ENCODE measurements at regions not wholly inside any gene's neighbourhood (a gene's known extent, or its start where the extent isn't known, plus 50 kb on each side); places are given as distances from the start of the nearest gene placed in this dataset.

DNA sequence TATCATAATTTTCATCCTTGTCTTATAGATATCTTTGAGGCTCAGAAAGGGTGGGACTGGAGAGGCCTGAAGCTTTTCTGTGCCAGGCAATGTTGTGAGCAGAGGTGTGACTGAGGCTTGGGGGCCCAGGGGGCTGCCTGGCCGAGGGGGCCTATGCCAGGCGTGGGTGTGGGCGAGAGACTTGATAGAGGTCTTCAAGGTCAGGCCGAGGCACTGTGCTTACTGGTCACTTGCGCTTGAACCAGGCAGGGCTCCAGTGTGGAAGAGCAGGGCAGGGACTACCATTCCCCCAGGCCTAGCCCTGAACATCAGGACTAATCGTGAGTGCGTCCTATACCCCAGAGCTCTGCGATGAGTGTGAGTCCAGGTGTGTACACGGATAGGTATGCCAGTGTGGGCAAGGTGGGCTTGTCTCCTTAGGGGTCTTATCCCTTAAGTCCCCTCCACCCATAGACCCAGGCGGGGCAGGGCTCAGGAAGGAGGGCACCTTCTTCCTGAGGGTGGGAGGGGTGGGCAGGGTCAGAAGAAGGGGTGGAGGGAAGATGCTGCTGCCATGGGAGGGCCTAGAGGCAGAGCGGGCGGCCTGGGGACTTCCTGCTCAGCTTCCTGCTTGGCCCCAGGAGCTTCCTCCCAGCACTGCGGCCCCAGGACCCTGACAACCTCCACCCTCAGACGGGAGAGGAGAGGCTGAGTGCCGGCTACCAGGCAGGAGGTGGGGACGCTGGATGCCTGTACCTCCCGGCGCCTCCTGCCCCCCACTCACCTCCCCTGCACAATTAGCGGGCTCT lies 84.7 kb downstream of the LINGO1 start:
- no peak for DNase-seq

GRCh38 chr15:77546870-77547269 lies 85.8 kb downstream of the LINGO1 start:
- no peaks in the 10 kb centered on the region for H3K36me3 Mint-ChIP-seq
- H3K27ac Mint-ChIP-seq: no peak overlapping the region

More for the DNA sequence above, 84.7 kb downstream of the LINGO1 start:
- Mint-ChIP-seq H3K36me3 (no peaks in the 10 kb centered on the region), H3K27ac (no peak overlapping the region), H3K4me1 (ENCODE audit: low read depth) (peaks cover 4% of the 10 kb centered on the region), H3K27me3 (no peaks in the 10 kb centered on the region), H3K4me3 (no peak overlapping the region), H3K9me3 (no peaks in the 10 kb centered on the region)
- POLR2A ChIA-PET: no interaction called here
- CTCF ChIA-PET: no interaction called here
- intact Hi-C loops (cut with micrococcal nuclease): loop anchor here (10.0 kb wide), 1 partner anchor 573 kb away; no protein-coding TSS in a partner anchor

DNA sequence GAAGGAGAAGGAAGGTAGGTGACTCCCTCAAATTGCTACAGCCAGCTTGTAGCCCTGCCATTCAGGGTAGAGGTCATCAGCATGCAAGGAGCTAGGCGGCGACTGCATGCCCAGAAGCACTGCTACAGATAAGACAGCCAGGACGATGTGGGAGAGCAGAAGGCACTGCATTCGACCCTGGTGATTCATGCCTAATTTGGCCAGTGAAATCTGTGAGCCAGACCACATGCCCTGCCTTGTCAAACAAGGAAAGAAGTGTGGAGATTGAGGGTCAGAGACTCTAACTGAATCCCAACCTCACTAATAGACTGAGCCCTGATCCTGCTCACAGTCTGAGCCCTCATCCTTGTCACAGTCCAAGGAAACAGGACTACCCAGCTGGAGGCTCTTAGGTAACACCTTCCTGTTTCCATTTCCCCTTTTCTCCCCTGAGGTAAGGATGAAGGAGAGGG lies 86.6 kb downstream of the LINGO1 start:
- no peak overlapping the region for H3K27ac Mint-ChIP-seq
- H3K27me3 Mint-ChIP-seq: no peaks in the 10 kb centered on the region
- POLR2A ChIA-PET: no interaction called here
- DNase-seq: no peak
- no peak overlapping the region for H3K4me3 Mint-ChIP-seq
- H3K36me3 Mint-ChIP-seq: no peaks in the 10 kb centered on the region
- CTCF ChIA-PET: no interaction called here
- no peaks in the 10 kb centered on the region for H3K9me3 Mint-ChIP-seq
- intact Hi-C loops (cut with micrococcal nuclease): loop anchor here (10.0 kb wide), 1 partner anchor 571 kb away; no protein-coding TSS in a partner anchor
- H3K4me1 Mint-ChIP-seq (ENCODE audit: low read depth): peaks cover 8% of the 10 kb centered on the region

More at GRCh38 chr15:77546870-77547269, 85.8 kb downstream of the LINGO1 start:
- H3K4me1 Mint-ChIP-seq (ENCODE audit: low read depth): peaks cover 8% of the 10 kb centered on the region
- ChIA-PET POLR2A (no interaction called here), CTCF (no interaction called here)
- H3K4me3 Mint-ChIP-seq: no peak overlapping the region
- intact Hi-C loops (cut with micrococcal nuclease): loop anchor here (10.0 kb wide), 1 partner anchor 572 kb away; no protein-coding TSS in a partner anchor
- no peaks in the 10 kb centered on the region for H3K27me3 Mint-ChIP-seq
- DNase-seq: no peak
- no peaks in the 10 kb centered on the region for H3K9me3 Mint-ChIP-seq

DNA sequence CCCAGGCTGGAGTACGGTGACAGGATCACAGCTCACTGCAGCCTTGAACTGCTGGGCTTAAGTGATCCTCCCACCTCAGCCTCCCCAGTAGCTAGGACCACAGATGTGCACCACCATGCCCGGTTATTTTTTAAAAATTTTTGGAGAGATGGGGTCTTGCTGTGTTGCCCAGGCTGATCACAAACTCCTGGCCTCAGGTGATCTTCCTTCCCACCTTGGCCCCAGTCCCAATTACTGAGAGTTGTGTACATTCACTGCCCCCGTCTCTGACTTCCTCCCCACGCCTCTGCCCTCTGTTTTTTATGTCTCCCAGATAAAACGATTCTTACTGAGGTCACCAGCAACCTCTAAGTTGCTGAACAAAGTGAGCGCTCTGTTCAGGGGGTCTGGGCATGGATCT lies 87.7 kb downstream of the LINGO1 start:
- H3K4me3 Mint-ChIP-seq: no peak overlapping the region
- POLR2A ChIA-PET: no interaction called here
- H3K4me1 Mint-ChIP-seq (ENCODE audit: low read depth): peaks cover 8% of the 10 kb centered on the region

DNA sequence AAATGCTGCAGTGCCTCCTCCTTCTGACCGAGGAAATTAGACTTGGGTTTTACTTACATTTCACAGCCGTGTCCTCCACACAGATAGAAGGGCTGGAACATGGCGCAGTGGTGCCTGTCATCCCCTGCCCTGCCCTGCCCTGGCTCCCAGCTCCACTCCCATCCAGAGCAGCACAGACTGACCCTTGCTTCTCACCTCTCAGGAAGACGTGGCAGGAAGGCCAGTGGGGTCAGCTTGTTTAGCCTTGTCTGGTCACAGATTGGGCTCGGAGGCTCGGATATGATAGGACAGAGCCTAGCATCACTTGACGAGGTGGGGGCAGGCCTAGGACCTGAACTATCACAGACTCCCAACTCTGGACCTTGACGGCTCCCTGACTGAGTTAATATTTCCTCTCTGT lies 88.5 kb downstream of the LINGO1 start:
- ChIA-PET CTCF (interaction anchor here (0.6 to 2.7 kb wide), 37 partner anchors 8 to 678 kb away, joined by 3 to 44 read pairs (median 5); no protein-coding TSS in a partner anchor), POLR2A (interaction anchor here (1.5 kb wide), 1 partner anchor 613 kb away, joined by 3 read pairs; the partner anchor contains the start of gene RCN2)
- H3K9me3 Mint-ChIP-seq: no peaks in the 10 kb centered on the region
- H3K36me3 Mint-ChIP-seq: no peaks in the 10 kb centered on the region
- H3K27ac Mint-ChIP-seq: no peak overlapping the region
- H3K27me3 Mint-ChIP-seq: no peaks in the 10 kb centered on the region
- no peak for DNase-seq
- intact Hi-C loops (cut with micrococcal nuclease): loop anchor here (10.0 kb wide), 1 partner anchor 569 kb away; no protein-coding TSS in a partner anchor
- H3K4me1 Mint-ChIP-seq (ENCODE audit: low read depth): peaks cover 8% of the 10 kb centered on the region
- no peak overlapping the region for H3K4me3 Mint-ChIP-seq

More for the DNA sequence above, 87.7 kb downstream of the LINGO1 start:
- CTCF ChIA-PET: interaction anchor here (2.7 kb wide), 1 partner anchor 427 kb away, joined by 44 read pairs; no protein-coding TSS in a partner anchor
- intact Hi-C loops (cut with micrococcal nuclease): loop anchor here (10.0 kb wide), 1 partner anchor 570 kb away; no protein-coding TSS in a partner anchor
- Mint-ChIP-seq H3K27ac (no peak overlapping the region), H3K9me3 (no peaks in the 10 kb centered on the region), H3K27me3 (no peaks in the 10 kb centered on the region), H3K36me3 (no peaks in the 10 kb centered on the region)
- DNase-seq: no peak

DNA sequence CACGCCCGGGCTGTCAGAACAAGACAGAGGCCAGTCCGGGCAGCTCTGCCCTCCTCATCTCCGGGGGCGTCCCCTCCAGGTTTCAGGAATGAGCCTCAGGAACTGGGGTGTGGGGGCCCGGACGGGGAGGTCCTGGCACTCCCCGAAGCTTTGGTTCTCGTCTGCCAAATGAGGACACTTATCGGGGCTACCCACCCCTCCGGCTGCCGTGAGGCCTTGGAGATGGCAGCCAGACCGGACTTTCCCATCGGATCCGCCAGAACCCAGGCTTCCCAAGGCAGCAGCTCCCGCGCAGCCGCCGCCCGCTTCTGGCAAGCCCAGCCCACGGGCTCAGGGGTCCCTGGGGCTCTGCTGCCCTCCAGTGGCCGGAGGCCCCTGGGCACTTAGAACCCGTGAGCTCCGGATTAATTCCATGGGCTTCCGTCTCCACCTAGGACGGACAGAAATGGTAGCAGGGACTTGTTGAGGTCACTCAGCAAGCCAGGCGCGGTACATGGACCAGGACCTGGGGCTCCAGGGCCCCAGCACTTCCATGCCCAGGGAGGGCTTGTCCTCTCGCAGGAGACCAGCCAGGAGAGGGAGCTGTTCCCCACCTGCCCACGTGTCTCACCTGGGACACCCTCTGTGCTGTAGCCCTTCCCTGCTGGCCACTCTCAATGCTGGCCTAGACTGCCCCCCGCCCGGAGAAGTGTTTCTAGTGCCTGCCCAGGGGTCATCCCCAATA lies 89.4 kb downstream of the LINGO1 start:
- peaks cover 1% of the 10 kb centered on the region for H3K27me3 Mint-ChIP-seq
- intact Hi-C loops (cut with micrococcal nuclease): loop anchor here (1.0 to 10.0 kb wide), 3 partner anchors 425 to 569 kb away; no protein-coding TSS in a partner anchor
- no peaks in the 10 kb centered on the region for H3K36me3 Mint-ChIP-seq
- DNase-seq: peak; percentile 82
- H3K4me3 Mint-ChIP-seq: peak overlapping the region; percentile 73
- H3K9me3 Mint-ChIP-seq: no peaks in the 10 kb centered on the region
- POLR2A ChIA-PET: interaction anchor here (0.6 to 1.5 kb wide), 2 partner anchors 596 to 612 kb away, joined by 3 read pairs; partner anchors contain the start of gene RCN2
- peaks cover 8% of the 10 kb centered on the region for H3K4me1 Mint-ChIP-seq (ENCODE audit: low read depth)
- H3K27ac Mint-ChIP-seq: no peak overlapping the region
- CTCF ChIA-PET: interaction anchor here (0.5 to 2.7 kb wide), 76 partner anchors 8 to 1404 kb away, joined by 3 to 44 read pairs (median 4); no protein-coding TSS in a partner anchor

DNA sequence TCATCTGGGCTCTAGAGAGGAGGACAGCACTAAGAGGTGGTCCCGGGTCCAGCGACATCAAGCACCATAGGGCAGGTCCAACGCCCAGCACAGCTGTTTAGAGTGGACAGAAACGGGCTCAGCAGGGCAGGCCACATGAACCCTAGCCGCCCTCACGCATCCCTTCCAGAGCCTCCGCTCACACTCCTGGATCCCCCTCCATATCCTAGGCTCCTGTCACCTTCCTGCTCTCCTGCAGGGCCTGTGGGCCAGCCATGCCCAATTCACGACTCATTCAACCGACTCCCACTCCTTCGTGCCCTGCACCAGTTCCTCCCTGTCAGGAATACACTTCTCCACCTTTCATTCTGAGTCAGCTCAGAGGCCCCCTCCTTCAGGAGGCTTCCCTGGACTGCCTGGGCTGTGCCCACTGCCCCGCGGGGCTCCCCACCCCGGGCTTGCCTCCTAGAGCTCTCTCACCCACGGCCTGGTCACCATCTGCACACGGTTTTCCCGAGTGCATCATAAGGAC lies 90.2 kb downstream of the LINGO1 start:
- no peak overlapping the region for H3K27ac Mint-ChIP-seq
- H3K36me3 Mint-ChIP-seq: no peaks in the 10 kb centered on the region
- peaks cover 4% of the 10 kb centered on the region for H3K27me3 Mint-ChIP-seq
- CTCF ChIA-PET: interaction anchor here (0.5 to 2.7 kb wide), 57 partner anchors 10 to 1404 kb away, joined by 3 to 44 read pairs (median 4); no protein-coding TSS in a partner anchor
- POLR2A ChIA-PET: interaction anchor here (1.5 kb wide), 1 partner anchor 611 kb away, joined by 3 read pairs; the partner anchor contains the start of gene RCN2
- H3K4me3 Mint-ChIP-seq: peak overlapping the region; percentile 73
- intact Hi-C loops (cut with micrococcal nuclease): loop anchor here (1.0 to 10.0 kb wide), 3 partner anchors 424 to 568 kb away; no protein-coding TSS in a partner anchor
- H3K9me3 Mint-ChIP-seq: no peaks in the 10 kb centered on the region
- no peak for DNase-seq
- H3K4me1 Mint-ChIP-seq (ENCODE audit: low read depth): peaks cover 8% of the 10 kb centered on the region

DNA sequence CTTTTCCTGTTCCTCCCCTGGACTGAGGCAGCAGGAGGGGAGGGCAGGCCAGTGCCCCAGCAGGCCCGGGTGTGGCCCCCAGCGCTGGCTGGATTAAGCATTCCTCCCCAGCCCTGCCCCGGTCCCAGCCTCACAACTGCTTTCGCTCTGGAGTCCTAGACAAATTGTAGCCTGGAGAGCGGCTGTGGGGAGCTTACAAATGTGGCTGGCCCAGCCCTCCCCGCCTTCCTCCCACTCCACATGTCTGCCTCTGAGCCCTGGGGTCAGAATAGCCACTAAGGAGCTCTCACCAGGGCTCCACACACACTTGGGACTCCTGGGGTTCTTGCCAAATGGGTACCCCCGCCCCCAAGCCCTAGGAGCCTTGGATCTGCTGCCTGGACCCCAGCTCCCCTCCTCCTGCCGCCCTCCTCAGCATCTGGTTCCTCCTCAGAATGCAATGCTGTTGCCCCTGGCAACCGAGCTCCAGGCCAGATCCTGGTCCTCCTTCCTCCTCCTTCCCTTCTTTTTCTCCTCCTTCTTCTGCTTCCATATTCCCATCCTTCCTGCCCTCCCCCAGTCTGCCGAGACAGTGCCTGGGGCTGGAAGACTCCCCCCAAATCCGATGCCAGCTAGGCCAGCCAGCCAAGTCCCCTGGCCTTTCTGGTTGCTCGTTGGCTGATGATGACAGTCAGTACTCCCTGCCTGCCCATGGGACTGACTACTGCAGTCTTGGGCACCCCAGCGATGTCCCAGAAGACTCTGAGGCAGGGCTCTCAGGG lies 91.1 kb downstream of the LINGO1 start:
- Mint-ChIP-seq H3K36me3 (no peaks in the 10 kb centered on the region), H3K4me1 (ENCODE audit: low read depth) (peaks cover 8% of the 10 kb centered on the region), H3K27ac (no peak overlapping the region), H3K4me3 (no peak overlapping the region), H3K9me3 (no peaks in the 10 kb centered on the region), H3K27me3 (peaks cover 4% of the 10 kb centered on the region)
- ChIA-PET POLR2A (no interaction called here), CTCF (interaction anchor here (0.5 to 2.3 kb wide), 5 partner anchors 10 to 568 kb away, joined by 3 to 26 read pairs (median 6); no protein-coding TSS in a partner anchor)
- no peak for DNase-seq
- intact Hi-C loops (cut with micrococcal nuclease): loop anchor here (10.0 kb wide), 1 partner anchor 567 kb away; no protein-coding TSS in a partner anchor

GRCh38 chr15:77540312-77541060 lies 92.2 kb downstream of the LINGO1 start:
- ChIA-PET CTCF (interaction anchor here (0.6 kb wide), 1 partner anchor 156 kb away, joined by 3 read pairs; no protein-coding TSS in a partner anchor), POLR2A (no interaction called here)
- Mint-ChIP-seq H3K27me3 (peaks cover 6% of the 10 kb centered on the region), H3K9me3 (no peaks in the 10 kb centered on the region), H3K4me3 (no peak overlapping the region), H3K36me3 (no peaks in the 10 kb centered on the region), H3K4me1 (ENCODE audit: low read depth) (peaks cover 8% of the 10 kb centered on the region), H3K27ac (no peak overlapping the region)
- intact Hi-C loops (cut with micrococcal nuclease): loop anchor here (10.0 kb wide), 1 partner anchor 566 kb away; no protein-coding TSS in a partner anchor
- DNase-seq: no peak

GRCh38 chr15:77538793-77539497 lies 93.8 kb downstream of the LINGO1 start:
- intact Hi-C loops (cut with micrococcal nuclease): no loop called here
- Mint-ChIP-seq H3K27me3 (peaks cover 7% of the 10 kb centered on the region), H3K36me3 (no peaks in the 10 kb centered on the region), H3K4me3 (no peak overlapping the region), H3K9me3 (no peaks in the 10 kb centered on the region), H3K27ac (no peak overlapping the region), H3K4me1 (ENCODE audit: low read depth) (peaks cover 8% of the 10 kb centered on the region)
- ChIA-PET CTCF (interaction anchor here (0.7 to 1.2 kb wide), 2 partner anchors 74 to 420 kb away, joined by 3 read pairs; no protein-coding TSS in a partner anchor), POLR2A (no interaction called here)
- no peak for DNase-seq

Measured in activated CD4-positive, alpha-beta memory T cell treated with anti-CD3 and anti-CD28 coated beads for 36 hours (primary cell).